ENCODE measurements at regions not wholly inside any gene's neighbourhood (a gene's known extent, or its start where the extent isn't known, plus 50 kb on each side); places are given as distances from the start of the nearest gene placed in this dataset.

DNA sequence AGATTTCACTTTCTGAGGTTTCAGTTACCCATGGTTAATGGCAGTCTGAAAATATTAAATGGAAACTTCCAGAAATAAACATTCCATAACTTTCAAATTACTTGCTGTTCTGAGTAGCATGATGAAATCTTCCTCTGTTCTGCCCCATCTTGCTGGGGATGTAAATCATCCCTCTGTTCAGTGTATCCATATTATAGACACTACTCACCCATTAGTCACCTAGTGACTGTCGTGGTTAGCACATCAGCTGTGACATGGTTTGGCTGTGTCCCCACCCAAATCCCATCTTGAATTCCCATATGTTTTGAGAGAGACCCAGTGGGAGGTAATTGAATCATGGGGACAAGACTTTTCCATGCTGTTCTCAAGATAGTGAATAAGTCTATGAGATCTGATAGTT is 125.5 kb upstream of the GIMD1 start:
- TF ChIP-seq, protein P1, sequence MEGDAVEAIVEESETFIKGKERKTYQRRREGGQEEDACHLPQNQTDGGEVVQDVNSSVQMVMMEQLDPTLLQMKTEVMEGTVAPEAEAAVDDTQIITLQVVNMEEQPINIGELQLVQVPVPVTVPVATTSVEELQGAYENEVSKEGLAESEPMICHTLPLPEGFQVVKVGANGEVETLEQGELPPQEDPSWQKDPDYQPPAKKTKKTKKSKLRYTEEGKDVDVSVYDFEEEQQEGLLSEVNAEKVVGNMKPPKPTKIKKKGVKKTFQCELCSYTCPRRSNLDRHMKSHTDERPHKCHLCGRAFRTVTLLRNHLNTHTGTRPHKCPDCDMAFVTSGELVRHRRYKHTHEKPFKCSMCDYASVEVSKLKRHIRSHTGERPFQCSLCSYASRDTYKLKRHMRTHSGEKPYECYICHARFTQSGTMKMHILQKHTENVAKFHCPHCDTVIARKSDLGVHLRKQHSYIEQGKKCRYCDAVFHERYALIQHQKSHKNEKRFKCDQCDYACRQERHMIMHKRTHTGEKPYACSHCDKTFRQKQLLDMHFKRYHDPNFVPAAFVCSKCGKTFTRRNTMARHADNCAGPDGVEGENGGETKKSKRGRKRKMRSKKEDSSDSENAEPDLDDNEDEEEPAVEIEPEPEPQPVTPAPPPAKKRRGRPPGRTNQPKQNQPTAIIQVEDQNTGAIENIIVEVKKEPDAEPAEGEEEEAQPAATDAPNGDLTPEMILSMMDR (IDR thresholded peaks at IDR 0.05; ENCODE audit: extremely low read depth in 1 of 2, insufficient read depth in 1 of 2, low read depth in 1 of 2, low read length in 2 of 2) = no peak
- no peak for TF ChIP-seq POLR2AphosphoS5 (IDR thresholded peaks at IDR 0.05; ENCODE audit: insufficient read depth, low read depth, low read length)
- TF ChIP-seq MYC (IDR thresholded peaks at IDR 0.05; ENCODE audit: low read depth, low read length) = no peak

Measured in endothelial cell of umbilical vein (primary cell).